ENCODE measurements at regions not wholly inside any gene's neighbourhood (a gene's known extent, or its start where the extent isn't known, plus 50 kb on each side); places are given as distances from the start of the nearest gene placed in this dataset.

- H3K4me3 ChIP-seq (IDR thresholded peaks at IDR 0.05; ENCODE audit: insufficient read depth, low read depth, low read length): no peak overlapping the region
- TF ChIP-seq CTCF (conservative IDR thresholded peaks at IDR 0.05; ENCODE audit: low read depth, low read length): no peak
- H4K20me1 ChIP-seq (ENCODE audit: insufficient read depth): no peaks in the 10 kb centered on the region
- no peaks in the 10 kb centered on the region for H3K36me3 ChIP-seq (ENCODE audit: insufficient read depth)
- no peaks in the 10 kb centered on the region for H3K79me2 ChIP-seq (ENCODE audit: insufficient read depth, low read depth)
- H3K4me2 ChIP-seq: no peak overlapping the region
- H3K27ac ChIP-seq: no peak overlapping the region
- H3K27me3 ChIP-seq (ENCODE audit: insufficient read depth, low read depth): no peaks in the 10 kb centered on the region
- H3K4me1 ChIP-seq (ENCODE audit: low read depth, poor library complexity, severe bottlenecking): no peaks in the 10 kb centered on the region
- H2AFZ ChIP-seq (ENCODE audit: low read depth): no peak overlapping the region
- no peak overlapping the region for H3K9ac ChIP-seq
These were observed 232.3 kb downstream of the QKI start for GRCh38 chr6:163646866-163647265.

- Histone ChIP-seq H3K9ac (no peak overlapping the region), H3K36me3 (ENCODE audit: insufficient read depth) (no peaks in the 10 kb centered on the region), H3K27me3 (ENCODE audit: insufficient read depth, low read depth) (no peaks in the 10 kb centered on the region), H4K20me1 (ENCODE audit: insufficient read depth) (no peaks in the 10 kb centered on the region), H3K4me2 (no peak overlapping the region), H3K27ac (no peak overlapping the region), H3K79me2 (ENCODE audit: insufficient read depth, low read depth) (no peaks in the 10 kb centered on the region), H2AFZ (ENCODE audit: low read depth) (no peak overlapping the region), H3K4me3 (IDR thresholded peaks at IDR 0.05; ENCODE audit: insufficient read depth, low read depth, low read length) (no peak overlapping the region), H3K4me1 (ENCODE audit: low read depth, poor library complexity, severe bottlenecking) (no peaks in the 10 kb centered on the region)
- no peak for TF ChIP-seq CTCF (conservative IDR thresholded peaks at IDR 0.05; ENCODE audit: low read depth, low read length)
These were observed 231.6 kb downstream of the QKI start for GRCh38 chr6:163646133-163646532.

GRCh38 chr6:163645560-163645959 is 231.0 kb downstream of the QKI start:
- Histone ChIP-seq H3K4me1 (ENCODE audit: low read depth, poor library complexity, severe bottlenecking) (no peaks in the 10 kb centered on the region), H3K9ac (no peak overlapping the region), H4K20me1 (ENCODE audit: insufficient read depth) (no peaks in the 10 kb centered on the region), H2AFZ (ENCODE audit: low read depth) (no peak overlapping the region), H3K79me2 (ENCODE audit: insufficient read depth, low read depth) (no peaks in the 10 kb centered on the region), H3K4me2 (no peak overlapping the region), H3K27ac (no peak overlapping the region), H3K4me3 (IDR thresholded peaks at IDR 0.05; ENCODE audit: insufficient read depth, low read depth, low read length) (no peak overlapping the region), H3K36me3 (ENCODE audit: insufficient read depth) (no peaks in the 10 kb centered on the region), H3K27me3 (ENCODE audit: insufficient read depth, low read depth) (no peaks in the 10 kb centered on the region)
- TF ChIP-seq CTCF (conservative IDR thresholded peaks at IDR 0.05; ENCODE audit: low read depth, low read length): no peak

- no peaks in the 10 kb centered on the region for H3K27me3 ChIP-seq (ENCODE audit: insufficient read depth, low read depth)
- no peak overlapping the region for H3K27ac ChIP-seq
- H3K4me3 ChIP-seq (IDR thresholded peaks at IDR 0.05; ENCODE audit: insufficient read depth, low read depth, low read length): no peak overlapping the region
- no peak for TF ChIP-seq CTCF (conservative IDR thresholded peaks at IDR 0.05; ENCODE audit: low read depth, low read length)
- H4K20me1 ChIP-seq (ENCODE audit: insufficient read depth): no peaks in the 10 kb centered on the region
- no peaks in the 10 kb centered on the region for H3K79me2 ChIP-seq (ENCODE audit: insufficient read depth, low read depth)
- no peak overlapping the region for H2AFZ ChIP-seq (ENCODE audit: low read depth)
- H3K9ac ChIP-seq: no peak overlapping the region
- H3K4me2 ChIP-seq: no peak overlapping the region
- H3K4me1 ChIP-seq (ENCODE audit: low read depth, poor library complexity, severe bottlenecking): no peaks in the 10 kb centered on the region
- no peaks in the 10 kb centered on the region for H3K36me3 ChIP-seq (ENCODE audit: insufficient read depth)
These were observed 229.3 kb downstream of the QKI start for GRCh38 chr6:163643866-163644265.

- TF ChIP-seq CTCF (conservative IDR thresholded peaks at IDR 0.05; ENCODE audit: low read depth, low read length): no peak
- Histone ChIP-seq H3K36me3 (ENCODE audit: insufficient read depth) (no peaks in the 10 kb centered on the region), H3K4me3 (IDR thresholded peaks at IDR 0.05; ENCODE audit: insufficient read depth, low read depth, low read length) (no peak overlapping the region), H3K9ac (no peak overlapping the region), H2AFZ (ENCODE audit: low read depth) (no peak overlapping the region), H3K4me2 (no peak overlapping the region), H3K4me1 (ENCODE audit: low read depth, poor library complexity, severe bottlenecking) (no peaks in the 10 kb centered on the region), H3K79me2 (ENCODE audit: insufficient read depth, low read depth) (no peaks in the 10 kb centered on the region), H3K27me3 (ENCODE audit: insufficient read depth, low read depth) (no peaks in the 10 kb centered on the region), H3K27ac (no peak overlapping the region), H4K20me1 (ENCODE audit: insufficient read depth) (no peaks in the 10 kb centered on the region)
These were observed 227.2 kb downstream of the QKI start for GRCh38 chr6:163641706-163642105.
